Glutamatergic neuron (in vitro differentiated cells): ENCODE measurements at regions not wholly inside any gene's neighbourhood (a gene's known extent, or its start where the extent isn't known, plus 50 kb on each side); places are given as distances from the start of the nearest gene placed in this dataset.

Experiments used
- DNase-seq: peaks from one replicate; pipeline ENCODE4 v3.0.0; 2022
- H3K27ac Mint-ChIP-seq: one replicate; pipeline ENCODE4 v1.8.0; 2020; ENCODE audit warnings: mild to moderate bottlenecking, mixed read lengths, inconsistent platforms; ENCODE audit not compliant: unreplicated experiment
- H3K27me3 Mint-ChIP-seq: one replicate; pipeline ENCODE4 v1.8.0; 2020; ENCODE audit warnings: mild to moderate bottlenecking, moderate library complexity, mixed read lengths, inconsistent platforms; ENCODE audit not compliant: unreplicated experiment
- H3K36me3 Mint-ChIP-seq: one replicate; pipeline ENCODE4 v1.8.0; 2020; ENCODE audit warnings: mild to moderate bottlenecking, mixed read lengths, inconsistent platforms; ENCODE audit not compliant: unreplicated experiment
- H3K4me1 Mint-ChIP-seq: one replicate; pipeline ENCODE4 v1.8.0; 2020; ENCODE audit warnings: mild to moderate bottlenecking, low read depth, mixed read lengths, inconsistent platforms; ENCODE audit not compliant: unreplicated experiment
- H3K4me3 Mint-ChIP-seq: one replicate; pipeline ENCODE4 v1.8.0; 2020; ENCODE audit warnings: mild to moderate bottlenecking, mixed read lengths, inconsistent platforms; ENCODE audit not compliant: unreplicated experiment
- H3K9me3 Mint-ChIP-seq: one replicate; pipeline ENCODE4 v1.8.0; 2020; ENCODE audit warnings: mild to moderate bottlenecking, moderate library complexity, mixed read lengths, inconsistent platforms; ENCODE audit not compliant: unreplicated experiment
- TF ChIP-seq, protein P1 (sequence below): fragments of 200-600 bp; sonication (generic); IDR thresholded peaks from one replicate; pipeline ENCODE4 v1.5.0; 2021; ENCODE audit not compliant: partially characterized antibody, unreplicated experiment

GRCh38 chr12:127145929-127146789 is 1120.8 kb upstream of the TMEM132C start:
- peaks cover 7% of the 10 kb centered on the region for H3K9me3 Mint-ChIP-seq
- H3K4me3 Mint-ChIP-seq: peak overlapping the region; percentile 81
- TF ChIP-seq, protein P1, sequence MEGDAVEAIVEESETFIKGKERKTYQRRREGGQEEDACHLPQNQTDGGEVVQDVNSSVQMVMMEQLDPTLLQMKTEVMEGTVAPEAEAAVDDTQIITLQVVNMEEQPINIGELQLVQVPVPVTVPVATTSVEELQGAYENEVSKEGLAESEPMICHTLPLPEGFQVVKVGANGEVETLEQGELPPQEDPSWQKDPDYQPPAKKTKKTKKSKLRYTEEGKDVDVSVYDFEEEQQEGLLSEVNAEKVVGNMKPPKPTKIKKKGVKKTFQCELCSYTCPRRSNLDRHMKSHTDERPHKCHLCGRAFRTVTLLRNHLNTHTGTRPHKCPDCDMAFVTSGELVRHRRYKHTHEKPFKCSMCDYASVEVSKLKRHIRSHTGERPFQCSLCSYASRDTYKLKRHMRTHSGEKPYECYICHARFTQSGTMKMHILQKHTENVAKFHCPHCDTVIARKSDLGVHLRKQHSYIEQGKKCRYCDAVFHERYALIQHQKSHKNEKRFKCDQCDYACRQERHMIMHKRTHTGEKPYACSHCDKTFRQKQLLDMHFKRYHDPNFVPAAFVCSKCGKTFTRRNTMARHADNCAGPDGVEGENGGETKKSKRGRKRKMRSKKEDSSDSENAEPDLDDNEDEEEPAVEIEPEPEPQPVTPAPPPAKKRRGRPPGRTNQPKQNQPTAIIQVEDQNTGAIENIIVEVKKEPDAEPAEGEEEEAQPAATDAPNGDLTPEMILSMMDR: no peak
- H3K36me3 Mint-ChIP-seq: no peaks in the 10 kb centered on the region
- no peaks in the 10 kb centered on the region for H3K4me1 Mint-ChIP-seq
- H3K27ac Mint-ChIP-seq: peak overlapping the region; percentile 68
- peak; percentile 86 for DNase-seq
- no peaks in the 10 kb centered on the region for H3K27me3 Mint-ChIP-seq

GRCh38 chr12:127146991-127147718 is 1119.8 kb upstream of the TMEM132C start:
- Mint-ChIP-seq H3K4me3 (no peak overlapping the region), H3K9me3 (peaks cover 8% of the 10 kb centered on the region), H3K36me3 (no peaks in the 10 kb centered on the region), H3K4me1 (no peaks in the 10 kb centered on the region), H3K27me3 (no peaks in the 10 kb centered on the region), H3K27ac (no peak overlapping the region)
- TF ChIP-seq, protein P1: no peak
- no peak for DNase-seq

GRCh38 chr12:127147724-127148123 is 1119.2 kb upstream of the TMEM132C start:
- Mint-ChIP-seq H3K4me3 (no peak overlapping the region), H3K36me3 (no peaks in the 10 kb centered on the region), H3K27me3 (no peaks in the 10 kb centered on the region), H3K9me3 (peaks cover 4% of the 10 kb centered on the region), H3K4me1 (no peaks in the 10 kb centered on the region), H3K27ac (no peak overlapping the region)
- DNase-seq: no peak
- TF ChIP-seq, protein P1: no peak

GRCh38 chr12:127148318-127148717 is 1118.7 kb upstream of the TMEM132C start:
- no peak overlapping the region for H3K27ac Mint-ChIP-seq
- no peaks in the 10 kb centered on the region for H3K4me1 Mint-ChIP-seq
- H3K4me3 Mint-ChIP-seq: no peak overlapping the region
- DNase-seq: no peak
- TF ChIP-seq, protein P1: no peak
- H3K36me3 Mint-ChIP-seq: no peaks in the 10 kb centered on the region
- H3K9me3 Mint-ChIP-seq: peaks cover 4% of the 10 kb centered on the region
- H3K27me3 Mint-ChIP-seq: no peaks in the 10 kb centered on the region
